Heart left ventricle (tissue), 16 donors: ENCODE measurements at regions not wholly inside any gene's neighbourhood (a gene's known extent, or its start where the extent isn't known, plus 50 kb on each side); places are given as distances from the start of the nearest gene placed in this dataset.

Source experiments
- ATAC-seq, 4 donors: fragments of 200-7000 bp; cut with Tn5 transposase; one replicate each; pipeline ENCODE4 v1.9.1; 2020 to 2022; ENCODE audit warnings: moderate library complexity in 4 of 4, mild to moderate bottlenecking in 3 of 4, moderate number of reproducible peaks in 1 of 4
- DNase-seq, 5 donors: peaks; one replicate each; pipeline ENCODE4 v3.0.0-alpha.2; 2020
- H3K27ac ChIP-seq, 12 donors: fragments of 200-600 bp; sonication (generic) in 4 of 12; one replicate each; pipeline versions ENCODE4 v1.5.0 to v1.8.0; 2016 to 2022; ENCODE audit warnings: mild to moderate bottlenecking in 2 of 12
- H3K27me3 ChIP-seq, 9 donors: fragments of 200-600 bp; sonication (generic) in 2 of 9; one replicate each; pipeline versions ENCODE4 v1.5.1 to v1.8.0; 2016 to 2022; ENCODE audit warnings: mild to moderate bottlenecking in 3 of 9
- H3K36me3 ChIP-seq, 9 donors: fragments of 200-600 bp; sonication (generic) in 2 of 9; one replicate each; pipeline versions ENCODE4 v1.5.0 to v1.8.0; 2018 to 2022; ENCODE audit warnings: mild to moderate bottlenecking in 2 of 9
- H3K4me1 ChIP-seq, 12 donors: fragments of 200-600 bp; sonication (generic) in 4 of 12; one replicate each; pipeline versions ENCODE4 v1.5.0 to v1.8.0; 2016 to 2022; ENCODE audit warnings: mild to moderate bottlenecking in 3 of 12
- H3K4me3 ChIP-seq, 12 donors: fragments of 200-600 bp; sonication (generic) in 4 of 12; one replicate each; pipeline versions ENCODE4 v1.5.0 to v1.8.0; 2017 to 2022; ENCODE audit warnings: mild to moderate bottlenecking in 9 of 12, moderate library complexity in 4 of 12
- H3K9me3 ChIP-seq, 12 donors: fragments of 200-600 bp; sonication (generic) in 4 of 12; one replicate each; pipeline versions ENCODE4 v1.5.0 to v1.8.0; 2016 to 2022; ENCODE audit warnings: mild to moderate bottlenecking in 1 of 12
- POLR2A ChIP-seq, 2 donors: fragments of 450-650 bp; IDR thresholded peaks; one replicate each; pipeline ENCODE4 v1.6.1; 2017; ENCODE audit warnings: antibody characterized with exemption in 2 of 2, mild to moderate bottlenecking in 2 of 2, moderate library complexity in 2 of 2
- WGBS, 4 donors: extraction: QIAGEN DNeasy Blood & Tissue Kit in 2 of 4; methylation state at CpG; one replicate each; pipeline versions ENCODE4 v1.1.5 to v1.1.7; 2013 to 2018; 5-methylcytosine and 5-hydroxymethylcytosine counted together
- intact Hi-C, 10 donors: fragments of 100-400 bp; cut with DNase I; formaldehyde crosslinking; loops; one replicate each; pipeline versions ENCODE4 v1.11.1 to v1.14.2; 2022
- TF ChIP-seq, protein P1 (sequence below), 12 donors: fragments of 200-600 bp; sonication (generic) in 4 of 12; IDR thresholded peaks; one replicate each; pipeline versions ENCODE4 v1.5.0 to v1.8.0; 2018 to 2022; ENCODE audit warnings: antibody characterized with exemption in 12 of 12, mild to moderate bottlenecking in 5 of 12
- donor health status: ischemic (EF 13 %, LVEDD 7.1; RV severe dilation, severe dysfunction).
- donor health status: healthy with polysubstance abuse.
- donor health status: DM: no; HTN: yes; CAD: no.
- donor health status: DM: no; HTN: no; CAD: no.
- donor health status: ischemic (EF 25% LVEDD 6.9; RV normal size, moderate dysfunction).
- donor health status: ischemic (EF 25% LVEDD 5.7; RV mildly dilated, moderate dysfunction).
- donor health status: healthy.
- donor health status: DM: yes; HTN: yes; CAD: no.
- donor health status: ischemic (EF 35%, LVEDD 5.7; RV mildly dilated, moderate dysfunction).
- donor health status: nonischemic (EF 11% LVEDD 7.7; RV severe dilation, severe dysfunction).
- donor health status: DM: yes; HTN: yes; CAD: no.
- donor health status: PGD.
- donor health status: ischemic (EF 29% LVEDD 5.4; RV normal size, mild dysfunction).
- donor health status: nonischemic (EF 23%, LVEDD 6.1; RV moderate dilation, normal function).

DNA sequence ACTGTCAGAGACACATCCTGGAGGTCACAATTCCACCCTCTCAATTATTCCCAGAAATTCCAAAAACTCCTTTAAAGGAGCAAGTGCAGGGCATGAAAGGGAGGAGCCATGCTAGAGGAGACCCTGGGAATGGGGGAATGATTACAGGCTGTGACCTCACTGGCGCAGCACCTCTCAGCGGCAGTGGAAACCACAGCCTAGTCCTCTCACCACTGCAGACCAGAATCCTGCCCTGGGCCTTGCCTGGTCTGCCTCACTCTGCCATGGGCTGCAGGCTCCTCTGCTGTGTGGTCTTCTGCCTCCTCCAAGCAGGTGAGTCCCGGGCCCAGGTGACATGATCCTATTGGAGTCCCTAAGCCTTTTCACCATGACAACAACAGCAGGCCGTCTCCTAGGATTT lies 50.5 kb upstream of the PRSS58 start:
- H3K36me3 ChIP-seq, result no peaks in the 10 kb centered on the region
- H3K27ac ChIP-seq, result no peak overlapping the region
- ATAC-seq, result peak in 1 of 4 donors; percentile 36
- peaks cover 0 to 10% (median 0%) of the 10 kb centered on the region in 9 donors for H3K27me3 ChIP-seq
- H3K9me3 ChIP-seq, result no peaks in the 10 kb centered on the region
- intact Hi-C loops, result loop anchor here in 4 of 10 donors (1.0 to 2.0 kb wide), 3 partner anchors 34 to 37 kb away; no protein-coding TSS in a partner anchor
- H3K4me1 ChIP-seq, result no peaks in the 10 kb centered on the region
- no peak for TF ChIP-seq POLR2A (IDR thresholded peaks at IDR 0.05)
- TF ChIP-seq, protein P1, sequence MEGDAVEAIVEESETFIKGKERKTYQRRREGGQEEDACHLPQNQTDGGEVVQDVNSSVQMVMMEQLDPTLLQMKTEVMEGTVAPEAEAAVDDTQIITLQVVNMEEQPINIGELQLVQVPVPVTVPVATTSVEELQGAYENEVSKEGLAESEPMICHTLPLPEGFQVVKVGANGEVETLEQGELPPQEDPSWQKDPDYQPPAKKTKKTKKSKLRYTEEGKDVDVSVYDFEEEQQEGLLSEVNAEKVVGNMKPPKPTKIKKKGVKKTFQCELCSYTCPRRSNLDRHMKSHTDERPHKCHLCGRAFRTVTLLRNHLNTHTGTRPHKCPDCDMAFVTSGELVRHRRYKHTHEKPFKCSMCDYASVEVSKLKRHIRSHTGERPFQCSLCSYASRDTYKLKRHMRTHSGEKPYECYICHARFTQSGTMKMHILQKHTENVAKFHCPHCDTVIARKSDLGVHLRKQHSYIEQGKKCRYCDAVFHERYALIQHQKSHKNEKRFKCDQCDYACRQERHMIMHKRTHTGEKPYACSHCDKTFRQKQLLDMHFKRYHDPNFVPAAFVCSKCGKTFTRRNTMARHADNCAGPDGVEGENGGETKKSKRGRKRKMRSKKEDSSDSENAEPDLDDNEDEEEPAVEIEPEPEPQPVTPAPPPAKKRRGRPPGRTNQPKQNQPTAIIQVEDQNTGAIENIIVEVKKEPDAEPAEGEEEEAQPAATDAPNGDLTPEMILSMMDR (IDR thresholded peaks at IDR 0.05), result no peak
- no peak overlapping the region for H3K4me3 ChIP-seq
- DNase-seq, result no peak
- WGBS, 4 donors, result 48 to 87% (median 73%) methylated on average over 4 of the region's 4 CpGs
